Progenitor cell of endocrine pancreas (in vitro differentiated cells): ENCODE measurements at regions not wholly inside any gene's neighbourhood (a gene's known extent, or its start where the extent isn't known, plus 50 kb on each side); places are given as distances from the start of the nearest gene placed in this dataset.

Source experiments
- DNase-seq: peaks from one replicate; pipeline ENCODE4 v3.0.0; 2021; ENCODE audit warnings: low spot score; ENCODE audit not compliant: unreplicated experiment
- H3K27ac Mint-ChIP-seq: 2 replicates; pipeline ENCODE4 v1.8.0; 2021; ENCODE audit warnings: mild to moderate bottlenecking, moderate library complexity, mixed read lengths
- H3K27me3 Mint-ChIP-seq: 2 replicates; pipeline ENCODE4 v1.8.0; 2021; ENCODE audit warnings: mixed read lengths
- H3K36me3 Mint-ChIP-seq: 2 replicates; pipeline ENCODE4 v1.8.0; 2022; ENCODE audit warnings: mixed read lengths; ENCODE audit not compliant: insufficient read depth
- H3K4me1 Mint-ChIP-seq: 2 replicates; pipeline ENCODE4 v1.8.0; 2021; ENCODE audit warnings: low read depth, mixed read lengths
- H3K4me3 Mint-ChIP-seq: 2 replicates; pipeline ENCODE4 v1.8.0; 2021; ENCODE audit warnings: low read depth, mild to moderate bottlenecking, moderate library complexity, mixed read lengths
- H3K9me3 Mint-ChIP-seq: 2 replicates; pipeline ENCODE4 v1.8.0; 2021; ENCODE audit warnings: low read depth, mixed read lengths
- CTCF ChIP-seq: fragments of 200-600 bp; sonication (generic); IDR thresholded peaks from one replicate; pipeline ENCODE4 v1.5.0; 2021; ENCODE audit warnings: antibody characterized with exemption, mild to moderate bottlenecking; ENCODE audit not compliant: unreplicated experiment

- DNase-seq, result no peak
- Mint-ChIP-seq H3K27me3 (peaks cover 3% of the 10 kb centered on the region), H3K4me1 (no peaks in the 10 kb centered on the region), H3K36me3 (no peaks in the 10 kb centered on the region), H3K9me3 (no peaks in the 10 kb centered on the region), H3K4me3 (no peak overlapping the region), H3K27ac (no peak overlapping the region)
- TF ChIP-seq CTCF, result no peak
Observed at GRCh38 chr3:87046241-87046640, 55.3 kb upstream of the VGLL3 start.

GRCh38 chr3:87045473-87045872, 54.5 kb upstream of the VGLL3 start:
- H3K4me1 Mint-ChIP-seq, result no peaks in the 10 kb centered on the region
- H3K4me3 Mint-ChIP-seq, result no peak overlapping the region
- no peaks in the 10 kb centered on the region for H3K36me3 Mint-ChIP-seq
- DNase-seq, result no peak
- no peaks in the 10 kb centered on the region for H3K9me3 Mint-ChIP-seq
- no peak overlapping the region for H3K27ac Mint-ChIP-seq
- TF ChIP-seq CTCF, result no peak
- H3K27me3 Mint-ChIP-seq, result no peaks in the 10 kb centered on the region

GRCh38 chr3:87044846-87045245, 53.9 kb upstream of the VGLL3 start:
- Mint-ChIP-seq H3K27ac (no peak overlapping the region), H3K36me3 (no peaks in the 10 kb centered on the region), H3K27me3 (no peaks in the 10 kb centered on the region), H3K4me1 (no peaks in the 10 kb centered on the region), H3K9me3 (no peaks in the 10 kb centered on the region), H3K4me3 (no peak overlapping the region)
- TF ChIP-seq CTCF, result no peak
- DNase-seq, result no peak

- Mint-ChIP-seq H3K27ac (no peak overlapping the region), H3K9me3 (no peaks in the 10 kb centered on the region)
Observed at GRCh38 chr3:87044409-87044808, 53.5 kb upstream of the VGLL3 start.

GRCh38 chr3:87041191-87041590, 50.2 kb upstream of the VGLL3 start:
- no peaks in the 10 kb centered on the region for H3K27me3 Mint-ChIP-seq
- no peaks in the 10 kb centered on the region for H3K36me3 Mint-ChIP-seq
- H3K4me3 Mint-ChIP-seq, result no peak overlapping the region
- DNase-seq, result no peak
- no peak overlapping the region for H3K27ac Mint-ChIP-seq
- no peaks in the 10 kb centered on the region for H3K4me1 Mint-ChIP-seq
- TF ChIP-seq CTCF, result no peak
- H3K9me3 Mint-ChIP-seq, result no peaks in the 10 kb centered on the region

More at GRCh38 chr3:87044409-87044808, 53.5 kb upstream of the VGLL3 start:
- Mint-ChIP-seq H3K4me3 (no peak overlapping the region), H3K4me1 (no peaks in the 10 kb centered on the region), H3K27me3 (no peaks in the 10 kb centered on the region), H3K36me3 (no peaks in the 10 kb centered on the region)
- no peak for DNase-seq
- TF ChIP-seq CTCF, result no peak
